Vagina (tissue), 2 donors: ENCODE measurements at regions not wholly inside any gene's neighbourhood (a gene's known extent, or its start where the extent isn't known, plus 50 kb on each side); places are given as distances from the start of the nearest gene placed in this dataset.

Experiments used
- DNase-seq, 2 donors: peaks; one replicate each; pipeline ENCODE4 v3.0.0-alpha.2; 2017; ENCODE audit errors: extremely low spot score in 2 of 2
- H3K27ac ChIP-seq: fragments of 200-600 bp; sonication (generic); one replicate; pipeline ENCODE4 v1.5.1; 2019
- H3K27me3 ChIP-seq: fragments of 200-600 bp; sonication (generic); one replicate; pipeline ENCODE4 v1.5.1; 2019
- H3K36me3 ChIP-seq, 2 donors: fragments of 200-600 bp; sonication (generic); one replicate each; pipeline ENCODE4 v1.5.1; 2017 to 2019
- H3K4me1 ChIP-seq: fragments of 200-600 bp; sonication (generic); one replicate; pipeline ENCODE4 v1.5.1; 2019
- H3K4me3 ChIP-seq, 2 donors: fragments of 200-600 bp; sonication (generic); 1 replicate in 1 of 2; 2 replicates in 1 of 2; pipeline ENCODE4 v1.5.1; 2016 to 2019
- H3K9me3 ChIP-seq: fragments of 200-600 bp; sonication (generic); one replicate; pipeline ENCODE4 v1.5.1; 2019
- CTCF ChIP-seq, 3 experiments: fragments of 450-650 bp in 2 of 3; fragments of 200-600 bp in 1 of 3; sonication (generic) in 1 of 3; IDR thresholded peaks; one replicate each; pipeline ENCODE4 v1.5.1; 2017 to 2019; ENCODE audit warnings: antibody characterized with exemption in 3 of 3, mild to moderate bottlenecking in 2 of 3, moderate library complexity in 2 of 3
- POLR2A ChIP-seq, 2 donors: fragments of 450-650 bp; IDR thresholded peaks; one replicate each; pipeline ENCODE4 v1.6.1; 2017; ENCODE audit warnings: antibody characterized with exemption in 2 of 2, mild to moderate bottlenecking in 2 of 2, moderate library complexity in 2 of 2
- POLR2AphosphoS5 ChIP-seq, 2 donors: sonication (generic); formaldehyde crosslinking; IDR thresholded peaks; one replicate each; pipeline ENCODE4 v1.9.0; 2017; ENCODE audit warnings: antibody characterized with exemption in 2 of 2, mild to moderate bottlenecking in 2 of 2, low read depth in 1 of 2; ENCODE audit not compliant: insufficient read depth in 1 of 2
- intact Hi-C: fragments of 100-400 bp; cut with DNase I; formaldehyde crosslinking; loops from one replicate; pipeline ENCODE4 v1.15.1; 2023

- TF ChIP-seq POLR2AphosphoS5 (IDR thresholded peaks at IDR 0.05; ENCODE audit: insufficient read depth in 1 of 2, low read depth in 1 of 2) (no peak), POLR2A (IDR thresholded peaks at IDR 0.05) (no peak), CTCF (IDR thresholded peaks at IDR 0.05) (no peak)
- H3K4me1 ChIP-seq = no peaks in the 10 kb centered on the region
- H3K36me3 ChIP-seq = no peaks in the 10 kb centered on the region
- H3K27ac ChIP-seq = no peak overlapping the region
- H3K9me3 ChIP-seq = no peaks in the 10 kb centered on the region
- DNase-seq = no peak
- intact Hi-C loops = no loop called here
- H3K4me3 ChIP-seq = no peak overlapping the region
- H3K27me3 ChIP-seq = no peaks in the 10 kb centered on the region
These were observed 164.4 kb downstream of the SCG2 start for GRCh38 chr2:223437788-223438187.

- H3K27me3 ChIP-seq = no peaks in the 10 kb centered on the region
- no peaks in the 10 kb centered on the region for H3K9me3 ChIP-seq
- no peaks in the 10 kb centered on the region for H3K4me1 ChIP-seq
- TF ChIP-seq POLR2AphosphoS5 (IDR thresholded peaks at IDR 0.05; ENCODE audit: insufficient read depth in 1 of 2, low read depth in 1 of 2) (no peak), POLR2A (IDR thresholded peaks at IDR 0.05) (no peak), CTCF (IDR thresholded peaks at IDR 0.05) (no peak)
- intact Hi-C loops = no loop called here
- DNase-seq = no peak
- no peak overlapping the region for H3K4me3 ChIP-seq
- no peak overlapping the region for H3K27ac ChIP-seq
- no peaks in the 10 kb centered on the region for H3K36me3 ChIP-seq
These were observed 163.0 kb downstream of the SCG2 start for GRCh38 chr2:223439184-223439583.

- TF ChIP-seq POLR2AphosphoS5 (IDR thresholded peaks at IDR 0.05; ENCODE audit: insufficient read depth in 1 of 2, low read depth in 1 of 2) = no peak
- H3K36me3 ChIP-seq = no peaks in the 10 kb centered on the region
- H3K9me3 ChIP-seq = no peaks in the 10 kb centered on the region
- no peak overlapping the region for H3K4me3 ChIP-seq
- H3K4me1 ChIP-seq = no peaks in the 10 kb centered on the region
- intact Hi-C loops = no loop called here
- no peak for DNase-seq
- no peaks in the 10 kb centered on the region for H3K27me3 ChIP-seq
- H3K27ac ChIP-seq = no peak overlapping the region
These were observed 162.4 kb downstream of the SCG2 start for GRCh38 chr2:223439786-223440185.

- intact Hi-C loops = no loop called here
- TF ChIP-seq POLR2A (IDR thresholded peaks at IDR 0.05) = no peak
- TF ChIP-seq POLR2AphosphoS5 (IDR thresholded peaks at IDR 0.05; ENCODE audit: insufficient read depth in 1 of 2, low read depth in 1 of 2) = no peak
- no peak for TF ChIP-seq CTCF (IDR thresholded peaks at IDR 0.05)
- H3K27ac ChIP-seq = no peak overlapping the region
- H3K36me3 ChIP-seq = no peaks in the 10 kb centered on the region
- no peaks in the 10 kb centered on the region for H3K27me3 ChIP-seq
- no peaks in the 10 kb centered on the region for H3K4me1 ChIP-seq
- no peak overlapping the region for H3K4me3 ChIP-seq
- DNase-seq = no peak
- no peaks in the 10 kb centered on the region for H3K9me3 ChIP-seq
These were observed 159.3 kb downstream of the SCG2 start for GRCh38 chr2:223442847-223443246.

- no peak for TF ChIP-seq POLR2AphosphoS5 (IDR thresholded peaks at IDR 0.05; ENCODE audit: insufficient read depth in 1 of 2, low read depth in 1 of 2)
- Histone ChIP-seq H3K27ac (no peak overlapping the region), H3K27me3 (no peaks in the 10 kb centered on the region), H3K4me1 (no peaks in the 10 kb centered on the region), H3K36me3 (no peaks in the 10 kb centered on the region), H3K4me3 (no peak overlapping the region), H3K9me3 (no peaks in the 10 kb centered on the region)
- no peak for DNase-seq
- intact Hi-C loops = no loop called here
These were observed 151.9 kb downstream of the SCG2 start for GRCh38 chr2:223450246-223450645.

GRCh38 chr2:223457301-223457700 is 144.9 kb downstream of the SCG2 start:
- Histone ChIP-seq H3K9me3 (no peaks in the 10 kb centered on the region), H3K27me3 (no peaks in the 10 kb centered on the region), H3K27ac (no peak overlapping the region), H3K4me1 (peaks cover 6% of the 10 kb centered on the region), H3K36me3 (no peaks in the 10 kb centered on the region), H3K4me3 (no peak overlapping the region)
- DNase-seq = no peak
- intact Hi-C loops = no loop called here
- TF ChIP-seq POLR2A (IDR thresholded peaks at IDR 0.05) (no peak), POLR2AphosphoS5 (IDR thresholded peaks at IDR 0.05; ENCODE audit: insufficient read depth in 1 of 2, low read depth in 1 of 2) (no peak), CTCF (IDR thresholded peaks at IDR 0.05) (no peak)
